ENCODE measurements at regions not wholly inside any gene's neighbourhood (a gene's known extent, or its start where the extent isn't known, plus 50 kb on each side); places are given as distances from the start of the nearest gene placed in this dataset.

GRCh38 chr5:57362951-57363350, 119.7 kb downstream of the ACTBL2 start:
- TF ChIP-seq POLR2A (IDR thresholded peaks at IDR 0.05), result no peak
- no peak for TF ChIP-seq CTCF (IDR thresholded peaks at IDR 0.05)
- TF ChIP-seq EP300 (IDR thresholded peaks at IDR 0.05), result no peak

All from ovary (tissue), 3 donors.